GM19023 (cell line): ENCODE measurements at regions not wholly inside any gene's neighbourhood (a gene's known extent, or its start where the extent isn't known, plus 50 kb on each side); places are given as distances from the start of the nearest gene placed in this dataset.

Experiments used
- ATAC-seq: cut with Tn5 transposase; IDR thresholded peaks from one replicate; pipeline ENCODE4 v1.9.1; 2021; ENCODE audit warnings: mild to moderate bottlenecking, moderate library complexity; ENCODE audit not compliant: unreplicated experiment

DNA sequence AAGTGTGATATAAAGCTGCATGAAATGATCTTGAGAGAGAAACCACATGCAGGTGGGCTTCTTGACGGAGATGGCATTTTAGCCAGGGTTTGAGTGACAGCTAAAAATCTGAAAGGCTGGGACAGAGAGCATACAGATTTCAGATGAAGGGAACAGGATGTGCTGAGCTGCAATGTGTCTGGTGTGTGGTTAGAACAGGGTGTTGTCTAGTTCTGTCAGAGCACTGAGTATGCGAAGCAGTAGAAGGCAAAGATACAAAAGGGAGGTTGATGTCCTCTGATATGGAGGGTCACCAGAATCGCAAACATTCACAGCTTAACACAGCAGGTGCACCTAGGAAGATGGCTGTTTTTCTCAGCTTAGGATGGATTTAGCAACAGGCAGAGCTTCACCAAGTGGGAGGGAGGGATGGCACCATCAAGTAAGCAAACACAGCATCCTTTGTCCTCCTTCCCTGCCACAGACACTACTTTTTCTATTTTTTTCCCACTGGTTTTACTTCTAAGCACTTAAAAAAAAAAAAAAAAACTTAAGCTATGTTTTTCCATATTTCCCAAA lies 182.5 kb downstream of the TMX3 start:
- no peak for ATAC-seq

DNA sequence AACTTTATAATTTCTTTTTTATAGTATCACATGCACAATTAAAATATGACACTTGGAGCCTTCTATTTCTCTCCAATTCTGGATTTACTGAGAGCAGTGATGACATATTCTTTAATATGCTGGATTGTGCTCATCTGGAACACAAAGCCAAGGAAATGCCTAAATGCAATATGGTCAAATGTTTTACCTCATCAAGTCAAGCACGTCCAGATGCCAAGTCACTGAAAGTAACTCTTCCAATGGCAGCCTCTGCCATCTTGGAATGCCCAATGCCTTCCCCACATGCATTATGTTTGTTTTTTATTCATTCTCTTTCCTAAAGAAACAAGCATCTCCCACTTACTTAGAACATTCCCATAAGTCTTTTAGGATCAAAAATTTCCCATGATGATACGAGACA lies 189.8 kb downstream of the TMX3 start:
- ATAC-seq: no peak

DNA sequence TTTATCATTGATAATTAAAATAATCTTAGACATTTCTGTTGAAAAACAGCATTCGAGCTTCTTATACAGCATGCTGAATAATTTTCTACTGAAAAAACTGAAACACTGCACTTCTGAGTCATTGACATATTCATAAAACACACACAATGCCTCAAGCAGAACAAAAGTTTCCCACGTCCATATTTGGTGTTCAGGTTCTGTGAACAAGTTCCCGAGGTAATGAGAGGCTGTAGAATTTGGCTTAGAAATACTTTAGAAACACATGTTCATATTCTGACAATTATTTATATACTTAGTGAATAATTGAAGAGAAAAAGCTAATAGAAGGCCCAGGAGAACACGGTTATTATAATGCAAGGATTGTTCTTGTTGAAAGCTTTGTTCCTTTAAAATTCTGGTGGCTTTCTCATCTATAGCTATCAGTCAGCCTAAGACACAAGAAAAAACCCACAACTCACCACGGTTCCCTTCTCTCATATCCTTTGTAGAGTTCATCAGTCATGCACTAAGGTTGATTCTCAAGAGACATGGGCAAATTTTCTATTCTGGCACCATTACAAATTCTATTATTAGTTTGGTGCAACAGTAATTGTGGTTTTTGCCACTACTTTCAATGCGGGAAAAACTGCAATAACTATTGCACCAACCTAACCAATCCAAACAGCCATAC lies 194.4 kb downstream of the TMX3 start:
- ATAC-seq: peak; percentile 64

DNA sequence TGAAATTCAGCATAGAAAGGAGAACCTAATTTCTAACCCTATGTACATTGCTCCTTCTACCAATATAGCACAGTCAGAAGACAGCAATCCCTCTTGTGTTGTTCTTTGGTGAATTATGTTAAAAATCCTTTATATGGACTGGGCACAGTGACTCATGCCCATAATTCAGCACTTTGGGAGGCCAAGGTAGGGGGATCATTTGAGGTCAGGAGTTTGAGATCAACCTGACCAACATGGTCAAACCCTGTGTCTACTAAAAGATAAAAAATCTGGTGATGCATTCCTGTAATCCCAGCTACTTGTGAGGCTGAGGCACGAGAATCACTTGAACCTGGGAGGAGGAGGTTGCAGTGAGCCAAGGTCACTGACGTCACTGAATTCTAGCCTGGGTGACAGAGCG lies 195.6 kb downstream of the TMX3 start:
- ATAC-seq: no peak

DNA sequence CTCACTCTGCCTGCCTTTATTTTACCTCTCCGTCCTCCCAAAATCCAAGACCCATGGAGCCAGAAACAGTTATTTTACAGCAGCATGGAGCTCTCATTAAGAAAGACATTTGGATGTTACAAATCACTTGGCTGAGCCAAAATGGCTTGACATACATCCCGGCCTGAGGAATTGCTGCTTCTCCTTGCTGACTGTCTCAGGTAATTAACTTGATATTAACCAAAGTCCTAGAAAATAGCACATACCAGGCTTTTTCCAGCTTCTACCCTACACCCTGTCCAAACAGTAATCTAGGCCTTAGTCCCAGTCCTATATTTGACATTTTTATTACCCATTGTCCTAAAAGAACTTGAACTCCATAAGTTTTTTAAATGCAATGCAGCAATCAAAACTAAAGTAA lies 205.0 kb downstream of the TMX3 start:
- no peak for ATAC-seq

DNA sequence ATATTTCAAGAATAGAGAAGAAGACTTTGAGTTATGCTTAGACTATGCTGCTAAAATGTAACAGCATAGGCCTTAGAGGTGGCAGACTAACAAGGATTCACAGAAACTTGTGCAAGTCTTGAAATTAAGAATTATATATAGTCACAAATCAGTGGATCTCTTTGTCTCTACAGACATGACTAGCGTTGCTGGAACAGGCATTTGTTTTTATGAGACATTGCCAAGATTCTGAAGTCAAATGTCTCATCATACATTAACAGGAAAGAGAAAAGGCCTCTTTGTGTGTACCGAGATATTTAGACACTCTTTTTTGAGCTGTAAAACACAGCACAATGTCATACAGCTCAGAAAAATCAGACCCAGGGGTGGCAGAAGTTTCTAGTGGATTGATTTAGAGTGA lies 207.1 kb downstream of the TMX3 start:
- ATAC-seq: no peak

DNA sequence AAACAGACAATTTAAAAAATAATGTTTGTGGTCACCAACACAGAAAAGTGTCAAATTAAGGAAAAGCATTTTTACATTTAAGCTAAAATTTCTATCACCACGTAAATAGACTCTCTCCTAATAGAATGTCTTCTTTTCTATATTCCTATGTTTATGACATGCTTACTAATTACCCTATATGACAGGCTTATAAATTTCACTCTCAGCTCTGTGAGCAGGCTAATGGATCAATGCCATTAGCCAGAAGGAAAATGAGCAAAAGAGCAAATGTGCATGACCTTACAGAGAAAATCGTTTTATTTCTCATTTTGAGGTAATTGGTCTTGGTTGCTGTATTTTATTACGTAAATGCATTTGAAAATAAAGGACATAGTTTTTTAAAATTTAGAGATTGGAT lies 209.7 kb downstream of the TMX3 start:
- ATAC-seq: no peak

DNA sequence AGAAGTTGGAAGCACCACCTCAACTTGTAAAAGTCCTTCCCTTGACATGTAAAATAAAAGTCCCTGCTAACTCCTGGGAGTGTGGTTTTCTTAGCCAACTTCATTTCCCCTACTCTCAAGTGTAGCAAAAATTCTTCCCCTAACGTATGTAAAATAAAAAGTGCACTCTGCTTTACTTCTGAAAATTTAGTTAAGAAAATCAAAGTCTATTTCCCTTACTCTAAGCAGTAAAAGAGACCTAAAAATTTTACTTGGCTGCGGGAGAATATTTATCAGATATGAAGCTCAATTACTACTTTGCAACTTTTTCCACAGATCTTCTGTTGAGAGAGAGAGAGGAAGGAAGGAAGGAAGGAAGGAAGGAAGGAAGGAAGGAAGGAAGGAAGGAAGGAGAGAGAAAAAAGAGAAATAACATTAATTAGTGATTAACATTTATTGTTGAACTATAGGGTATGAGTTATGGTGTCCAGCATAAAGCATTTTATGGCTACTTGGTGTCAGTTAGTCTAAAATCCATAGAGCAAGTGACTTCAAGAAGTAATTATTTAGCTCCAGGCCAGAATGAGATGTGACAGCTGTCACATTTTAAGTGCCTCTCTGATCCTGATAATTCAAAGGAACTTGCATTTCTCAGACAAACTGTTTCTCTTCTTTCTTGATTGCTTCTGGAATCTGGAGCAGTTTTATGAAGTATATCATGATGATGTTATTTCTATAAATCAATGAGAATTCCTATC lies 210.3 kb downstream of the TMX3 start:
- no peak for ATAC-seq

DNA sequence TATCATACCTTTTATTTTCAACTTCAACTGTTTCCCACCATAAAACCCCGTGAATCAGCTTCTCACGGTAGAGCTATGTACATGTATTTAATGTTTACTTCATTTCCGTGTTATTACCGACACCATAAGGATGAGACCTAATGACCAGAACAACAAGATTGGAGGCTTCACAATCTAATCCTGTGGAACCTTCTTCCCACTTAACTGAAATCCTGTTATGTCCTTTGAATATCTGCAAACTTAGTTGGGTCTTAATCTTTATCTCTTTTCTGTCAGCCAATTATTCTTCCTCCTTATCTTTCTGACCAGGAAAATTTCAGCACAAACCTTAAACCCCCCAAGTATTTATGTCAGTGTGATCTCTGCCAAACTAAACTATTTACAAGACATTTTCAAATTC lies 214.4 kb downstream of the TMX3 start:
- ATAC-seq: no peak

DNA sequence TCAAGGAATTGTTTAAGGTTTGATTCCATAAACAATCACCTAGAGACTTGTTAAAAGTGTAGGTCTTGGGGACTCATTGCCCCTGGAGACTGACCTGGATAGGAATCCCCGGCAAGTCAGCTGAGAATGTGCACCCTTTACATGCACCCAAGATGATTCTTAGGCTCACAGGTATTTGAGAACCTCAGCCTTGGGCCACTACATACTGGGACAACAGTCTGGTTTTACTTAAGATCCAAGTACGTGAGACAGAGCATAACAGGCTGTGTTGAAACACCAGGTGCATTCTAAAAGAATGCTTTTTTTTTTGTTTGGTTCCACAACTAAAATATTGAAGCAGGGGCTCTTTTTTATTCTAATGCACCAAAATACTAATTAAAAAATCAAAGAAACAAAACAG lies 215.8 kb downstream of the TMX3 start:
- ATAC-seq: no peak

DNA sequence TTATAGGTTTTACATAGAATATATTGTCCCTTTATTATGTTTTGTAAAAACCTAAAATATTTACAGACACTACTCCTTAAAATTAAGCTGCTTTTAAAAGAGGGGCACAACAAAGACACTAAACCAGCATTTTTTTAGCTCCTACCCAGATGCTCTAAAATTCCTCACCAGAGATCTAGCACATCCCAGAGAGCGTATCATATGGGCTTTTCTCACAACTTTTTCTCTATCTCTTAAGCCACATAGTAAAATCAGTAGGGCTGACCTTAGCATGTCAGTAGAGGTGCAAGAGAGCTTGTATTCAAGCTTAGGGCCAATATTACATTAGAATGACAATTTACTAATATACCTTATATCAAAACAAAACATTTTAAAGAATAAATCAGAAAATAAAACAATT lies 216.3 kb downstream of the TMX3 start:
- ATAC-seq: no peak

DNA sequence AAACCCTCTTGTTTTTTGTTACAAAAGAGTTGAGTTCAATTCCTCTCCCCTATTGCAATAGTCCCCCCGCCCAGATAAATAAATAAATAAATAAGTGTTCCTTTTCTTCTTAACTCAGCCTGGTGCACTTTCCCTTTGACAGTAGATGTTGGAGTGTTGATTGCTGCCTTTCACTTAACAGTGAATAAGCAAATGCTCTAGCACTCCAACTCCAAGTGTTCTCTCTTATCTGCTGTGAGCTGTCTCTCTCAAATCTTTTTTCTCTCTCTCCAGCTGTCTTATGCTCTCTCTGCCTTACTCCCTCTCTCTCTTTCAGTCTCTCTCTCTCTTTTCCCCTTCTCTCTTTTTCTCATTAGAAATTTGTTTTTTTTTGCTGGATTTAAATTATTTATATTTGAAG lies 216.7 kb downstream of the TMX3 start:
- no peak for ATAC-seq

DNA sequence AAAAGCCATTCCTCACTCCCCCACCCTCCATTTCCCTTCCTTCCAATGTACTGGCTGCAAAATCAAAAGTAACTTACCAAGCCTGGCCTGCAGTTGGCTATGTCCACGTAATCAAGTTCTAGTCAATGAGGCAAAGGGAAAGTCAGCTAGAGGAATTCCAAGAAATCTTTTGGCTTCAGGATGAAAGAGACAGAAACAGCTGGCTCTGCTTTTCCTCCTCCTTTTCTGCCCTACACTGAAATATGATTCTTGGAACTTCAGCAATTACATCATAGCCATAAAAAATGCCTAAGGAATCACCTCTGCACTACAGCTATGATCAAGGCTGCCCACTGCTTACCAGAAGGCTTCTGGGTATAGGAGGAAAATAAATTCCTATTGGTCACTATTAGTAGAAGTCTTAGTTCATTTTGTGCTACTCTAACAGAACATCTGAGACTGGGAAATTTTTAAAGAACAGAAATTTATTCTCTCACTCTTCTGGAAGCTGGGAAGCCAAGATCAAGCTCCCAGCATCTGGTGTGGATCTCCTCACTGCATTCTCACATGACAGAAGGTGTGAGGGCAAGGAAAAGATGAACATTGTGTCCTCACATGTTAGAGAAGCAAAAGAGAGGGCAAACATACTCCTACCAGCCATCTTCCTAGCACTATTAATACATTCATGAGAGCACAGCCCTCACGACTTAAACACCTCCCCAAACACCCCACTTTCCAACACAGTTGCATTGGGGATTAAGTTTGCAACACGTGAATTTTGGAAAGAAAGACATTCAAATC lies 219.9 kb downstream of the TMX3 start:
- ATAC-seq: no peak

DNA sequence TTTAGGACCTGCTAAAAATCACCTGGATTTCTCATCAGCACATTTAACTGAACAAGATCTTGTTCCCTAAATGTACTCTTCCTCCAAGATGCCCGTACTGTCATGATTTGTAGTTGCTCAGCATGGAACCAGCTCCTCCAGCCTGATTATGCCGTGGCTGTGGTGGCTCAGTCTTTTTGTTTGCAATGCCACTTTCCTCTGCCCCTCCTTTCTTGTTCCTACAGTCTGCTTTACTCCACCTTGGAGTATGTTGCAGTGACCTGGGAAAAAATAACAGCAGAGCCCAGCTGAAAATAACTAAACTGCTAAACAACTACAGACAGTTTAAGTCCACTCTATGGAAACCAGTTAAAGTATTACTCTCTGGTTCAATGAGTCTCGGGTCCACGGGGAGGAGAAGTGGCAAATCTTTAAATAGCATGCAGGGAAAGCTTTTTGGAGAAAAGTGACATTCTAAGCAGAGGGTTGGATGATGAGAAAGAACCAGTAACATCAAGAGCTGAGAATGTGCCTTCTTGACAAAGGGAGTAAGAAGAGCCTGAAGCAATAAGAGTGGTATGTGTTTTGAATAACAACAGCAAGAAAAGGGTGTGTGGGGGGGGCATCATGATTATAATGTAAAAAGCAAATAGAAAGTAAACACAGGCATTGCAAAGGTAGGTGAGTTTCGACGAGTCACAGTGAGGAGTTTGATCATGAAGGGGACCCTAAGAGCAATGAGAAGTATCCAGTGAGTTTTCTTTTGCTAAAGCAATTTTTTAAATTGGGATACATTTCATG lies 225.7 kb downstream of the TMX3 start:
- no peak for ATAC-seq

DNA sequence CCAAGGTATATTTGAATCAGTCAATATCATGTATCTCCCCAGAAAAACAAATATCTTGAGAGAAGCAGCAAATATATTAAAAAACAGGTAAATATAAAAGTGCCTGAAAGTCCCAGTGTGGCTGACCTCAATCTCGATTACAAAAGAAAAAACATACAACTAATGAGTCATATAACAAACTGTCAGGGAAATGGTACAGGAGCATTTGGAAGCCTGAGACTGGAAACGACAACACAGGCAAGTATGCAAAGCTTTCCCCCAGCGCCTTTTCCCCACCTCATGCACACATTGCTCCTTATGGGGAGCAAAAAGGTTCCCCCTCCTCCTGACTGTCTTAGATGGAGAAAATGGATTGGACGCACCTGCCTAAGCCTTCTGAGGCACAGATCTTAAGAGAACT lies 230.7 kb downstream of the TMX3 start:
- no peak for ATAC-seq

DNA sequence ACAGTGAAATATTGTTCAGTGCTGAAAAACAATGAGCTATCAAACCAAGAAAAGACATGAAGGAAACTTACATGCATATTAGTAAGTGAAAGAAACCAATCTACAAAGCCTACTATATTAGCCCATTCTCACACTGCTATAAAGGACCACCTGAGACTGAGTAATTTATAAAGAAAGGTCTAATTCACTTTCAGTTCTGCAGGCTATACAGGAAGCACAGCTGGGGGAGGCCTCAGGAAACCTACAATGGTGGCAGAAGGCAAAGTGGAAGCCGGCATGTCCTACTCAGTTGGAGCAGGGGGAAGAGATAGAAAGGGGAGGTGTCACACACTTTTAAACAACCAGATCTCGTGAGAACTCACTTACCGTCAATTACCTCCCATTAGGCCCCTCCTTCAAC lies 232.1 kb downstream of the TMX3 start:
- no peak for ATAC-seq

DNA sequence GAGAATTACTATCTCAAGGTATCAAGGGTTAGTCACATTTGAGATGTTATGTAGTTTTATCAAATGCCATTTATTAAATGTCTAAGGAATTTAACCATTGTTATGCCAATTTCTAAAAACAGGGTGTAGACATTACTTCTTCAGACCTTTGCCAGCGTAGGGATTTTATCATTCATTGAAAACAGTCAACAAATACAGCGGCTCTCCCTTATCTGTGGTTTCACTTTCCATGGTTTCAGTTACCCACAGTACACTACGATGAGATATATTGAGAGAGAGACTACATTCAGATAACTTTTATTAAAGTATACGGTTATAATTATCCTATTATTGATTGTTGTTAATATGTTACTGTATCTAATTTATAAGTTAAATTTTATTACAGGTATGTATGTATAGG lies 234.7 kb downstream of the TMX3 start:
- no peak for ATAC-seq

DNA sequence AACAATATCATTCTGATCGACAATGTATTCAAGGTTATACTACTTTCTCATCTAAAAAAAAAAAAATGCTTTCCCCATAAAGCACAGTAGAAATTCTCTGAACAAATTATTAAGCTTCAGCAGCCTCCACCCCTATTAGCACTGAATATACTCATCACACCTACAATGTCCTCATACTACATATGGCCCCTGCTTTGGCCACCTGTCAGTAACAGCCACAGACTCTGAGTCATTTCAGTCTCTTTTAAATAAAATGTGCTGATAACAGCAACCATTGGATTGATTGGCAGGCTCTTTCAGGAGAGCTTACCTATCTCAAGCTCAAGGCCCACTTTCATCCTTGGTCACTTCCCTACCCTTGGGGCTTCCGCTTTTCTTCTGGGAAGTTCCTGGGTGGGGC lies 236.7 kb downstream of the TMX3 start:
- no peak for ATAC-seq

DNA sequence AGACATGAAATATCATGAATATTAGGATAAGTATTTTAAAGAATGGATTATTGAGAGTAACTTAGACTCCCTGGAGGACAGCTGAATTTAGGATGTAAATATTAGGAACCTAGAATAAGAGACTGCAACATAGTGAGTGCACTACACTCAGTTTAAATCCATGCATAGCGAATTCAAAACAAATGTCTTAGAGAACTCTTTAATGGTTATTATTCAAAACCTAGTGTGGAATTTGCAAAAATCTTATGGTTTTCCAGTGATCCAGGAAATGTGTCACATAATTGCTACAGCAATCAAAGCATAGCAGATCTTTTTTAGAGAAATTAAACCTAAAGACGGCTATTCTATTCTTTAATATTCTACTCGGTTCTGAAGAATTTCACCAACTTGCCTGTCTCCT lies 239.0 kb downstream of the TMX3 start:
- ATAC-seq: no peak

DNA sequence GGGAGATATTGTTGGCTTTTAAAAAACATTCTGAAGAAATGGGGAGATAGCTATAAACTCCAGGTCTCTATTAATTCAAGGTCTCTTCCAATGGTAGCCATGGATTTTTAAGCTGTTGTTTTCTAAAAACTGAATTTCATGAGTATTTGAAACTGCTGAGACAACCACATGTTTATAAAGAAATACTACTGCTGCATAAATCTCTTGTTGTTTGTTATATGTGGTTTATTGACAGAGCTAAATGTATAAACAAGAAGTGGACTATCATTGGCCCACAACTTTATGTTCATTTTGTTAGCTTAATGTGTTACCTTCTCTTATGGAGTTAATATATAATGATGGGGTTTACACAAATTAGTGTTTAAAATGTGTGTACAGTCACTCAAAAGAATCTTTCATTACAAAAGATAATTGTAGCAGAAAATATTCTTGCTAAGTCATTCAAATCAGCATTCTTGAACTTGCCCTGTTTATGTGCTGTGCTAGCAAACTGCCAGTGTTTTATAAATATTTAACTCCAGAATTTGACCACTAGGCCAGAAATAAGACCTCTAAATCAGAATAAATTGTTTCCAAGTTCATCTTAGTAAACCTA lies 242.1 kb downstream of the TMX3 start:
- no peak for ATAC-seq
